Raji (cell line): ENCODE measurements at regions not wholly inside any gene's neighbourhood (a gene's known extent, or its start where the extent isn't known, plus 50 kb on each side); places are given as distances from the start of the nearest gene placed in this dataset.

Source experiments
- POLR2A ChIP-seq: IDR thresholded peaks from 2 replicates; pipeline ENCODE4 v1.6.1; 2011; ENCODE audit warnings: low read depth, low read length, control low read depth; ENCODE audit not compliant: insufficient read depth

DNA sequence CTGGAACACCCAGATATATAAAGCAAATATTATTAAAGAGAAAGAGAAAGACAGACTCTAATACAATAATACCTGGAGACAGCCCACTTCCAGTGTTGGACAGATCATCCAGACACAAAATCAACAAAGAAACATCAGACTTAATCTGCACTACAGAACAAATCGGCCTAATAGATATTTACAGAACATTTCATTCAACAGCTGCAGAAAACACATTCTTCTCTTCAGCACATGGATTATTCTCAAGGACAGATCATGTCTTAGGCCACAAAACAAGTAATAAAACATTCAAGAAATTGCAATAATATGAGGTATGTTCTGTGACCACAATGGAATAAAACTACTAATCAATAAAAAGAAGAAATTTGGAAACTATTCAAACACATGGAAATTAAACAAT, 398.3 kb upstream of the DUSP10 start:
- TF ChIP-seq POLR2A, result no peak

DNA sequence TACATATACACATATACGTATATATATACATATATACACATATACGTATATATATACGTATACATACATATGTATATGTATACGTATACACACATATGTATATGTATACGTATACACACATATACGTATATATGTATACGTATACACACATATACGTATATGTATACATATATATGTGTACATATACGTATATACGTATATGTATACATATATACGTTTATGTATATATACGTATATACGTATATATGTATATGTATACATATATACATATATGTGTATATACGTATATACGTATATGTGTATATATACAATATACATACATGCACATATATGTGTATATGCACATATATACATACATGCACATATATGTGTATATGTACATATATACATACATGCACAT, 396.2 kb upstream of the DUSP10 start:
- TF ChIP-seq POLR2A, result no peak

GRCh38 chr1:222136869-222137268, 395.0 kb upstream of the DUSP10 start:
- no peak for TF ChIP-seq POLR2A

- no peak for TF ChIP-seq POLR2A
Observed at GRCh38 chr1:222129041-222129440, 387.2 kb upstream of the DUSP10 start.

DNA sequence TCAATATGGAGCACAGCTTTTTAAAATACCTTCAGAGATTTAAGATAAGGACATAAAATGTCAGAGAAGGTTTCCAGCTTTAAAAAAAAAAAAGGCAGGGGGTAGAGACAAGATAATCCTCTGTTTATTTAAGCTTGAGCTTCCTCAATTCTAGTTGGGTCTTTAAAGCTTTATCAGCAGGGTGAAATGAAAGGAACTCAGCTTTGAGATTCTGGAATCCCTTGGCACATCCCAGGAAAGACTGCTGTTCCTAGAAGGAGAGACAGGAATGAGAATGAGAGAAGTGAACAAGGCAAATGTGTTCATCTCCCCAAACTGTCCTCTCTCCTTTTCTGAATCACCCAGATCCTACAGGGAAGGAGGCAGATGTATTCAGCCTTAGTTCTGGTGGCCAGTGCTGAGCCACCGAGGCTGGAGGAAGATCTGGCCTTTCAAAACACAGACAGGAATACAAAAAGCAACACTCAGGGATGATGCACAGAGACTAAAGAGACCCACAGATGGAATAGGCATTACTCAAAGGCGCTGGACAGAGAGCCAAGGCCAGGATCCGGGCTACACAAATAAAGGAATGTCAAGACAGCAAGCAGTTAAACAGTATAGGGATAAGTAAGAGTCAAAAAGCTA, 385.8 kb upstream of the DUSP10 start:
- TF ChIP-seq POLR2A, result no peak

DNA sequence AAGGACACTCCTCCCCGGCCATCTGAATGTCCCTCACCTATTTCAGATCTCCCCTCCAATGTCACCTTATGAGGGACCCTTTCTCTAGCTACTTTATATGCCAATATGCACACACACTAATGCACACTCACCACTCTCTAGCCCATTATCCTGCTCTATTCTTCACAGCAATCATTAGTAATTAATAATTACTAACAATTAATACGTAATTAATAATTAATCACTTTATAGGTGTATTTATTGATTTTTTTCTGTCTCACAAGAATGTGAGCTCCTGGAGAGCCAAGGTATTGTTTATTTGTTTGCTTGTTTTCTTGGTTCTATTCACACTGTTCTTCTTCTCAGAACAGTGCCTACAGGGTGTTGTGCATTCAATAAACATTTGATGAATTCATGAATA, 385.2 kb upstream of the DUSP10 start:
- TF ChIP-seq POLR2A, result no peak

DNA sequence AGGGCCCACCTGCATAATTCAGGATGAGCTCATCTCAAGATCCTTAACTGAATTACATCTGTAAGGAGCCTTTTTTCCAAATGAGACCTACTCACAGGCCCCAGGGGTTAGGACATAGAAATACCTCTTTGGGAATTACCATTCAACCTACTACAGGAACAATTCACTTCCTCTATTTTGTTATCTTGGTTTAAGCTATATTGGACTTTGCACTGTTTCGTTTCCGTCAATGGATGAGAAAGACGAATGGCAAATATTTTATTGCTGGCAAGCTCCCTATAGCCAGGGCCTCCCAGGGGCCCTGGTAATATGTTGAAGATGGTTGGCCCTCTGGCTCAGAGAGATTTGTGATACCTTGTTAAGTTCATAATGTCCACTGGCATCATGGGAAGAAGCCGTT, 384.2 kb upstream of the DUSP10 start:
- no peak for TF ChIP-seq POLR2A

DNA sequence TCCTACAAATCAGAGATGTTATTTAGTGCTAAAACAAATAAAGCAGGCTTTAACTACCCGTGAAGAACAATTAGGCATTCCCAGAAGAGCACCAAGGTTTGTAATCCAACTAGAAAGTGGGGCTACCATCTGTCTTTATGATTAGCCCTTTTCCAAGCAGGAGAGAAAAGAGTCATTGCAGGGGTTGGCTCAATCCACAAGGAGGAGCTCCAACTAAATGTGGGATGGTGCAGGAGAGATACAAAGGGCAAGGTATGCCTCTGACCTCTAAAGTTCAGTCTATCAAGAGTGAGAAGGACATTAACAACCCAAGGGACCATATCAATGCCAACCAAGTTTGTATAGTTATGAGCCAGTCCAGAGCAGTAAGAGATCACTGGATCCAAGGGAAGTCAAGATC, 382.7 kb upstream of the DUSP10 start:
- no peak for TF ChIP-seq POLR2A

- TF ChIP-seq POLR2A, result no peak
Observed at GRCh38 chr1:222123111-222123510, 381.2 kb upstream of the DUSP10 start.

DNA sequence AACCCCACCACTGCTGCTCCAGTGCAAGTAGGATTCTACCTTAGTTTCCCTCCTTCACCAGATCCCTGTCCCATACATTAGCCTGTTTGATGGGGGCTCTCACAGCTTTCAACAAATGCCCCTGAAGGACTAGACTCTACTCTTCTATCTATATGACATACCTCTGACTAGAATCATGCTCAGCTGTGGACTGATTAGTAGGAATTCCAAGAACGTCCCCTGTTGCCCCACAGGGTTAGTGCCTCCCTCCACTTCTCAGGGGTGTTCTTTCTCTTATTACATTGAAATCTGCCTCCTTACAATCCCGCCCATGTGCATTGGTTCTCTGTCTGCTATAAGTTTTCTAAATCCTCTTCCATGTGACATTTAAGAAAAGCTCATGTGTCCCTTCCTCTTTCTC, 375.9 kb upstream of the DUSP10 start:
- no peak for TF ChIP-seq POLR2A

- no peak for TF ChIP-seq POLR2A
Observed at GRCh38 chr1:222114536-222115156, 372.8 kb upstream of the DUSP10 start.

DNA sequence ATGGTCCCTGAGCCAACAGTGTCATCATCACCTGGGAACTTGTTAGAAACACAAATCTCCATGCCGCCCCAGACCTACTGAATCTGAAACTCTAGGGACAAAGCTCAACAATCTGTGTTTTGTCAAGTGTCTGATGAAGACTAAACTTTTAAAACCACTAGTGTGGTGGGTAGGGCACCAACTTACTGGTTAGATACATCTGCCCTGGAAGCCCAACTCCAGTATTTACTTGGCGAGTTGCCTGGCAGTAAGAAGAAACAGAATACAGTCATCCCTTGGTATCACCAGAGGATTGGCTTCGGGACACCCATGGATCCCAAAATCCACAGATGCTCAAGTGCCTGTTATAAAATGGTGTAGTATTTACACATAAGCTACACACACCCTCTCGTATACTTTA, 367.9 kb upstream of the DUSP10 start:
- TF ChIP-seq POLR2A, result no peak

DNA sequence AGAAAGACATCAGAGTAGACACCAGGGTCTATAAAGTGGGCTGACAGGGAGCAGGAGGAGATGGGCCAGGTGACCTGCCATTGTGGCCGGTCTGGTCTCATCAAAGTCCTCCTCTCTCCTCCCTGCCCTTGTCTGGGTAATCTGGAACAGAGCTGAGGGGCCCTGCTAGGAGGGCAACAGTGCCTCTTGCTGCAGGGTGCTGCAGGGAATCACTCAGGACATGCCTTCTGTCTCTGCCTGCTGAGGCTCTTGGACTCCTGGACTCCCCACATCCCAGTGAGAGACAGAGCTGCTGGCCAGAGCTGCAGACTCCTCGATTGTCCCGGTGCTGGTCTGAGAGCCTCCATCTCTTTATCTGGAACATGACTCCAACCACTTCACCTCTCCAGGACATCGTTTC, 366.1 kb upstream of the DUSP10 start:
- TF ChIP-seq POLR2A, result no peak

GRCh38 chr1:222107267-222107666, 365.4 kb upstream of the DUSP10 start:
- TF ChIP-seq POLR2A, result no peak

- no peak for TF ChIP-seq POLR2A
Observed at GRCh38 chr1:222106377-222106776, 364.5 kb upstream of the DUSP10 start.

DNA sequence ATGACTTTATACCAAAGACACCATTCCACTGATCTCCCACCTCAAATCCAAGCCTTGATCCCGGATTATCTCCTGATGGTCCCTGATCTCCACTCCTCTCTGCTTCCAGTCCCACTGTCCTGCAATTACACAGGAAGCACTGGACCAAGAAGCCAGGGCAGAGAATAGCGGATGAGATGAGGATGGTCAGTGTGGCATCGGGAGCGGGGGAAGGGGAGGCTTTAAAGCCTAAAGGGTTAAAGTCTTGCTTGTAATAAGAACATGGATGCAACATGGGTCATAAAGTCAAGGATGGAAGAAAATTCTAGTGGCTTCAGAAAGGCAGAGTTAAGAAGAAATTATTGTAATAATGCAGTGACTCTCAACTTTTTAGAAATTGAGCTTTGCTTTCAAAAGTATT, 364.0 kb upstream of the DUSP10 start:
- no peak for TF ChIP-seq POLR2A

- no peak for TF ChIP-seq POLR2A
Observed at GRCh38 chr1:222105393-222105737, 363.5 kb upstream of the DUSP10 start.
